ENCODE measurements at regions not wholly inside any gene's neighbourhood (a gene's known extent, or its start where the extent isn't known, plus 50 kb on each side); places are given as distances from the start of the nearest gene placed in this dataset.

- Histone ChIP-seq H3K9me3 (ENCODE audit: control insufficient read depth in 4 of 4, low read length in 3 of 4) (no peaks in the 10 kb centered on the region), H3K36me3 (ENCODE audit: control insufficient read depth in 4 of 4, insufficient read depth in 3 of 4, low read depth in 1 of 4, low read length in 3 of 4) (no peaks in the 10 kb centered on the region), H3K27ac (ENCODE audit: low read depth in 1 of 2, low read length in 2 of 2) (no peak overlapping the region), H3K4me3 (ENCODE audit: low read depth in 1 of 3, low read length in 3 of 3) (no peak overlapping the region), H3K4me1 (ENCODE audit: control insufficient read depth in 4 of 4, insufficient read depth in 4 of 4, low read length in 3 of 4) (no peaks in the 10 kb centered on the region), H3K9ac (ENCODE audit: low read depth in 1 of 2, low read length in 2 of 2) (no peak overlapping the region), H3K27me3 (ENCODE audit: control insufficient read depth in 4 of 4, insufficient read depth in 4 of 4, low read length in 3 of 4) (no peaks in the 10 kb centered on the region)
- WGBS = 95% methylated on average over 3 of the region's 3 CpGs
- TF ChIP-seq RXRA (IDR thresholded peaks at IDR 0.05) (no peak), NR2F2 (IDR thresholded peaks at IDR 0.05) (no peak), FOXA1 (IDR thresholded peaks at IDR 0.05) (no peak), JUND (IDR thresholded peaks at IDR 0.05) (no peak), HNF4G (IDR thresholded peaks at IDR 0.05) (no peak), ZBTB33 (IDR thresholded peaks at IDR 0.05) (no peak)
- DNase-seq (ENCODE audit: low spot score) = no peak
These were observed 174.7 kb downstream of the GNAI1 start for GRCh38 chr7:80309377-80309776.

GRCh38 chr7:80307227-80307856 lies 172.7 kb downstream of the GNAI1 start:
- Histone ChIP-seq H3K4me1 (ENCODE audit: control insufficient read depth in 4 of 4, insufficient read depth in 4 of 4, low read length in 3 of 4) (no peaks in the 10 kb centered on the region), H3K27ac (ENCODE audit: low read depth in 1 of 2, low read length in 2 of 2) (no peak overlapping the region), H3K9me3 (ENCODE audit: control insufficient read depth in 4 of 4, low read length in 3 of 4) (no peaks in the 10 kb centered on the region), H3K36me3 (ENCODE audit: control insufficient read depth in 4 of 4, insufficient read depth in 3 of 4, low read depth in 1 of 4, low read length in 3 of 4) (no peaks in the 10 kb centered on the region), H3K9ac (ENCODE audit: low read depth in 1 of 2, low read length in 2 of 2) (no peak overlapping the region), H3K27me3 (ENCODE audit: control insufficient read depth in 4 of 4, insufficient read depth in 4 of 4, low read length in 3 of 4) (no peaks in the 10 kb centered on the region), H3K4me3 (ENCODE audit: low read depth in 1 of 3, low read length in 3 of 3) (no peak overlapping the region)
- 92% methylated on average over 2 of the region's 2 CpGs for WGBS
- no peak for DNase-seq (ENCODE audit: low spot score)
- no peak for TF ChIP-seq ATF3 (IDR thresholded peaks at IDR 0.05)
- no peak for TF ChIP-seq TAF1 (conservative IDR thresholded peaks at IDR 0.05)
- TF ChIP-seq CTCF (IDR thresholded peaks at IDR 0.05; ENCODE audit: low read depth, low read length, missing input control) = no peak
- no peak for TF ChIP-seq ZBTB33 (IDR thresholded peaks at IDR 0.05)
- TF ChIP-seq YY1 (IDR thresholded peaks at IDR 0.05) = no peak
- TF ChIP-seq HNF4A (conservative IDR thresholded peaks at IDR 0.05) = no peak
- no peak for TF ChIP-seq FOXA2 (IDR thresholded peaks at IDR 0.05)
- TF ChIP-seq HNF4G (IDR thresholded peaks at IDR 0.05) = no peak
- TF ChIP-seq REST (IDR thresholded peaks at IDR 0.05) = no peak
- no peak for TF ChIP-seq RAD21 (IDR thresholded peaks at IDR 0.05)
- no peak for TF ChIP-seq GABPA (IDR thresholded peaks at IDR 0.05 in 1 of 2, conservative IDR thresholded peaks at IDR 0.05 in 1 of 2)
- no peak for TF ChIP-seq JUND (IDR thresholded peaks at IDR 0.05)
- TF ChIP-seq SP1 (IDR thresholded peaks at IDR 0.05) = no peak
- no peak for TF ChIP-seq EGR1 (IDR thresholded peaks at IDR 0.05; ENCODE audit: low read depth in 2 of 2)
- no peak for TF ChIP-seq RXRA (IDR thresholded peaks at IDR 0.05)
- no peak for TF ChIP-seq FOXA1 (IDR thresholded peaks at IDR 0.05)
- TF ChIP-seq MAX (IDR thresholded peaks at IDR 0.05) = no peak
- no peak for TF ChIP-seq NR2F2 (IDR thresholded peaks at IDR 0.05)

All from liver (tissue), 8 donors.